CD4-positive, alpha-beta T cell (primary cell): ENCODE measurements at regions not wholly inside any gene's neighbourhood (a gene's known extent, or its start where the extent isn't known, plus 50 kb on each side); places are given as distances from the start of the nearest gene placed in this dataset.

Experiments used
- ATAC-seq: fragments of 200-7000 bp; cut with Tn5 transposase; one replicate; pipeline ENCODE4 v1.10.0; 2022; ENCODE audit warnings: mild to moderate bottlenecking; ENCODE audit not compliant: poor library complexity
- CTCF ChIA-PET: fragments of 350-600 bp; sonication (Branson Sonifier 250); formaldehyde crosslinking; loops from one replicate; lab custom pipeline; 2021; ENCODE audit warnings: antibody characterized with exemption, inconsistent platforms; lab: Charles Lee
- POLR2A ChIA-PET: fragments of 350-600 bp; sonication (Branson Sonifier 250); formaldehyde crosslinking; loops from one replicate; lab custom pipeline; 2021; ENCODE audit warnings: antibody characterized with exemption, inconsistent platforms; lab: Charles Lee
- DNase-seq, 14 experiments: peaks; one replicate each; pipeline ENCODE4 v3.0.0-alpha.2; 2013 to 2020; ENCODE audit warnings: mixed read lengths in 2 of 14
- H3K27ac ChIP-seq, 2 donors: one replicate each; pipeline versions ENCODE4 v1.5.1 to v1.7.0; 2013; ENCODE audit warnings: low read length in 2 of 2, low read depth in 1 of 2, mild to moderate bottlenecking in 1 of 2
- H3K27me3 ChIP-seq, 2 experiments: 1 replicate in 1 of 2; 2 replicates in 1 of 2; pipeline versions ENCODE4 v1.6.1 to v1.7.0; 2013; ENCODE audit warnings: low read length in 2 of 2, control low read depth in 1 of 2, mild to moderate bottlenecking in 1 of 2, moderate library complexity in 1 of 2; ENCODE audit not compliant: insufficient read depth in 2 of 2, control insufficient read depth in 1 of 2
- H3K36me3 ChIP-seq: one replicate; pipeline ENCODE4 v1.6.1; 2013; ENCODE audit warnings: low read length, control low read depth; ENCODE audit not compliant: insufficient read depth
- H3K4me1 ChIP-seq: one replicate; pipeline ENCODE4 v1.6.1; 2013; ENCODE audit warnings: low read length, control low read depth; ENCODE audit not compliant: insufficient read depth
- H3K4me3 ChIP-seq: one replicate; pipeline ENCODE4 v1.5.1; 2013; ENCODE audit warnings: mild to moderate bottlenecking, low read length, moderate library complexity
- H3K9me3 ChIP-seq, 2 experiments: 1 replicate in 1 of 2; 2 replicates in 1 of 2; pipeline versions ENCODE4 v1.6.1 to v1.7.0; 2013; ENCODE audit warnings: low read length in 2 of 2, mild to moderate bottlenecking in 2 of 2, control low read depth in 1 of 2, moderate library complexity in 1 of 2; ENCODE audit not compliant: control insufficient read depth in 1 of 2, insufficient read depth in 1 of 2
- H3K27ac Mint-ChIP-seq: one replicate; pipeline ENCODE4 v1.8.0; 2020; ENCODE audit warnings: mixed read lengths
- H3K27me3 Mint-ChIP-seq: one replicate; pipeline ENCODE4 v1.8.0; 2021; ENCODE audit warnings: mixed read lengths
- H3K36me3 Mint-ChIP-seq: one replicate; pipeline ENCODE4 v1.8.0; 2021; ENCODE audit warnings: low read depth, mixed read lengths
- H3K4me1 Mint-ChIP-seq: one replicate; pipeline ENCODE4 v1.8.0; 2021; ENCODE audit warnings: low read depth, mixed read lengths
- H3K4me3 Mint-ChIP-seq: one replicate; pipeline ENCODE4 v1.8.0; 2020; ENCODE audit warnings: mild to moderate bottlenecking, mixed read lengths
- H3K9me3 Mint-ChIP-seq: one replicate; pipeline ENCODE4 v1.8.0; 2020; ENCODE audit warnings: mixed read lengths
- intact Hi-C, 2 experiments: fragments of 100-400 bp; cut with DNase I in 1 of 2; cut with micrococcal nuclease in 1 of 2; formaldehyde crosslinking; loops; one replicate each; pipeline versions ENCODE4 v1.15.1 to v1.9.0; 2023 to 2025; cut with DNase I, micrococcal nuclease
- TF ChIP-seq, protein P1 (sequence below): fragments of 200-600 bp; IDR thresholded peaks from one replicate; pipeline ENCODE4 v1.8.0; 2022; ENCODE audit warnings: antibody characterized with exemption, mild to moderate bottlenecking

DNA sequence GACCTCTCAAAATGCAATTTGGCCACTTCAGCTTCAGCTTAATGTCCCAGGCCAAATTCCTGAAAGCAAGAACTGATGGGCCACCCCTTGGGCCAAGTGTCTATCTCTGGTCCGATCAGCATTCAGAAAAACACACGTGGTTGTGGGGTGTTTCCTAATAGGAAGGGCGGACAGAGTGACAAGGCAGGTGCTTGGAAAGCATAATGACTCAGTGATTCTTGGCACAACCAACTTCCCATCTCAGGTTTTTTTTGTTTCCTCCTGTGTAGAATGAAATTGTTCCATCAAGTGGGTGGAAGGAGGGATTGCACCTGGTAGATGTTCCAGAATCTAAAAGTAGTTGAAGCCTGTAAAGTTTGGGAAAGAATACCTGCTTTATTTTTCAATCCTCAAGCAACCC lies 155.6 kb downstream of the HS3ST2 start:
- intact Hi-C loops, result no loop called here
- ATAC-seq, result no peak

DNA sequence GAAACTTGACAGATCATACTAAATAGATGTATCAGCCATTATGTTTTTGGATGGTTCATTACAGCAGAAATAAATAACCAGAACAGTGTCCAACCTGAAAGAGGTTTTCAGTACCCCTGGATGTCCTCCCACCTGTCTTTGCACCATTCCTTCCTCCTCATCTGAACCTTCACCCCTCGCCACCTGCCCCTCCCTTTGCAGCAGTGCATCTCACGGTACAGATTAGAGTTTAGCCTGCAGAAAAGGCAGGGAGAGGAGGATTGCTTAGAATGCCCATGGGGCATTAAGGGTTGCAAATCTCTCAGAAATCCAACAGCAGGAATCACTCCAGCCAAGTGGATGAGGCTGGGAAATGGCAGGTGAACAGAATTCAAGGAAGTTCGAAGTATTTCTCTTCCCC lies 155.0 kb downstream of the HS3ST2 start:
- Histone ChIP-seq H3K27me3 (peaks cover 0 to 4% of the 10 kb centered on the region in 2 experiments), H3K4me3 (no peak overlapping the region), H3K4me1 (no peaks in the 10 kb centered on the region), H3K9me3 (peaks cover 0 to 3% of the 10 kb centered on the region in 2 experiments), H3K36me3 (no peaks in the 10 kb centered on the region), H3K27ac (no peak overlapping the region)
- Mint-ChIP-seq H3K36me3 (no peaks in the 10 kb centered on the region), H3K4me3 (no peak overlapping the region), H3K4me1 (no peaks in the 10 kb centered on the region), H3K27ac (no peak overlapping the region), H3K27me3 (peaks cover 53% of the 10 kb centered on the region), H3K9me3 (no peaks in the 10 kb centered on the region)
- TF ChIP-seq, protein P1, sequence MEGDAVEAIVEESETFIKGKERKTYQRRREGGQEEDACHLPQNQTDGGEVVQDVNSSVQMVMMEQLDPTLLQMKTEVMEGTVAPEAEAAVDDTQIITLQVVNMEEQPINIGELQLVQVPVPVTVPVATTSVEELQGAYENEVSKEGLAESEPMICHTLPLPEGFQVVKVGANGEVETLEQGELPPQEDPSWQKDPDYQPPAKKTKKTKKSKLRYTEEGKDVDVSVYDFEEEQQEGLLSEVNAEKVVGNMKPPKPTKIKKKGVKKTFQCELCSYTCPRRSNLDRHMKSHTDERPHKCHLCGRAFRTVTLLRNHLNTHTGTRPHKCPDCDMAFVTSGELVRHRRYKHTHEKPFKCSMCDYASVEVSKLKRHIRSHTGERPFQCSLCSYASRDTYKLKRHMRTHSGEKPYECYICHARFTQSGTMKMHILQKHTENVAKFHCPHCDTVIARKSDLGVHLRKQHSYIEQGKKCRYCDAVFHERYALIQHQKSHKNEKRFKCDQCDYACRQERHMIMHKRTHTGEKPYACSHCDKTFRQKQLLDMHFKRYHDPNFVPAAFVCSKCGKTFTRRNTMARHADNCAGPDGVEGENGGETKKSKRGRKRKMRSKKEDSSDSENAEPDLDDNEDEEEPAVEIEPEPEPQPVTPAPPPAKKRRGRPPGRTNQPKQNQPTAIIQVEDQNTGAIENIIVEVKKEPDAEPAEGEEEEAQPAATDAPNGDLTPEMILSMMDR, result no peak
- ChIA-PET CTCF (no interaction called here), POLR2A (no interaction called here)
- DNase-seq, result no peak
- intact Hi-C loops, result no loop called here
- no peak for ATAC-seq

More for the DNA sequence above, 155.6 kb downstream of the HS3ST2 start:
- POLR2A ChIA-PET, result no interaction called here
- no peak overlapping the region for H3K4me3 ChIP-seq
- no peaks in the 10 kb centered on the region for H3K4me1 Mint-ChIP-seq
- H3K36me3 ChIP-seq, result no peaks in the 10 kb centered on the region
- no peak overlapping the region for H3K4me3 Mint-ChIP-seq
- H3K27ac Mint-ChIP-seq, result no peak overlapping the region
- DNase-seq, result no peak
- H3K4me1 ChIP-seq, result no peaks in the 10 kb centered on the region
- no peaks in the 10 kb centered on the region for H3K36me3 Mint-ChIP-seq
- TF ChIP-seq, protein P1, result no peak
- peaks cover 55% of the 10 kb centered on the region for H3K27me3 Mint-ChIP-seq
- H3K9me3 ChIP-seq, result no peaks in the 10 kb centered on the region
- peaks cover 0 to 4% of the 10 kb centered on the region in 2 experiments for H3K27me3 ChIP-seq
- H3K27ac ChIP-seq, result no peak overlapping the region
- H3K9me3 Mint-ChIP-seq, result no peaks in the 10 kb centered on the region
- CTCF ChIA-PET, result no interaction called here

DNA sequence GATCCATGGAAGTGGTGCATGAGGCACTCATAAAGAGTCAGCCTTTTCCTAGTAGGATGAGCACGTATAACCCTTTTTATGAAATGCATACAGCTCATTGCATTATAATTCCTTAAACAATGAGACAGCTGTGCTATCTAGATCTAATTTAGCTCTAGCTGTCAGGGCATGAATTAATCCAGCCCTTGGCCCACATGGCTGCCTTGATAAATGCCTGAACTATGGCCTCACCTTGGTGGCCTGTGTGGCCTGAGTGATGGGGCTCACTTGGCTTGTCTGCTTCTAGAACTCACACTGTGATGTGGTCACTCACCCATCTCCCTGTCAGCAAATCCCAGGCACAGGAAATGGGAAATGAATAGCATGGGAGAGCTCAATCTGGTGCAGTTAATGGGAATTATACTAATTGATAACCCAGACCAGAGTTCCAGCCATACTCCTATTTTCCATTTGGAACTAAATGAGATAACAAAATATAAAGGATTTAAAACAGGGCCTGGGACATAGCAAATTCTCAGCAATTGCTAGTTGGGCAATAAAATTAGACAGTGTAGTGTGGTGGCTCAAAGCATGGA lies 153.6 kb downstream of the HS3ST2 start:
- Histone ChIP-seq H3K27me3 (peaks cover 3 to 5% of the 10 kb centered on the region in 2 experiments), H3K9me3 (peaks cover 0 to 6% of the 10 kb centered on the region in 2 experiments), H3K27ac (no peak overlapping the region), H3K4me3 (no peak overlapping the region), H3K4me1 (no peaks in the 10 kb centered on the region), H3K36me3 (no peaks in the 10 kb centered on the region)
- DNase-seq (no peak), ATAC-seq (no peak)
- H3K4me3 Mint-ChIP-seq, result no peak overlapping the region
- TF ChIP-seq, protein P1, result no peak
- peaks cover 52% of the 10 kb centered on the region for H3K27me3 Mint-ChIP-seq
- H3K4me1 Mint-ChIP-seq, result no peaks in the 10 kb centered on the region
- ChIA-PET CTCF (no interaction called here), POLR2A (no interaction called here)
- intact Hi-C loops, result no loop called here
- no peak overlapping the region for H3K27ac Mint-ChIP-seq
- H3K9me3 Mint-ChIP-seq, result no peaks in the 10 kb centered on the region
- no peaks in the 10 kb centered on the region for H3K36me3 Mint-ChIP-seq
